HG02970 (cell line): ENCODE measurements at regions not wholly inside any gene's neighbourhood (a gene's known extent, or its start where the extent isn't known, plus 50 kb on each side); places are given as distances from the start of the nearest gene placed in this dataset.

Source experiments
- ATAC-seq: cut with Tn5 transposase; IDR thresholded peaks from one replicate; pipeline ENCODE4 v1.9.1; 2021; ENCODE audit warnings: mild to moderate bottlenecking, moderate library complexity, moderate number of reproducible peaks; ENCODE audit not compliant: unreplicated experiment, low FRiP score

DNA sequence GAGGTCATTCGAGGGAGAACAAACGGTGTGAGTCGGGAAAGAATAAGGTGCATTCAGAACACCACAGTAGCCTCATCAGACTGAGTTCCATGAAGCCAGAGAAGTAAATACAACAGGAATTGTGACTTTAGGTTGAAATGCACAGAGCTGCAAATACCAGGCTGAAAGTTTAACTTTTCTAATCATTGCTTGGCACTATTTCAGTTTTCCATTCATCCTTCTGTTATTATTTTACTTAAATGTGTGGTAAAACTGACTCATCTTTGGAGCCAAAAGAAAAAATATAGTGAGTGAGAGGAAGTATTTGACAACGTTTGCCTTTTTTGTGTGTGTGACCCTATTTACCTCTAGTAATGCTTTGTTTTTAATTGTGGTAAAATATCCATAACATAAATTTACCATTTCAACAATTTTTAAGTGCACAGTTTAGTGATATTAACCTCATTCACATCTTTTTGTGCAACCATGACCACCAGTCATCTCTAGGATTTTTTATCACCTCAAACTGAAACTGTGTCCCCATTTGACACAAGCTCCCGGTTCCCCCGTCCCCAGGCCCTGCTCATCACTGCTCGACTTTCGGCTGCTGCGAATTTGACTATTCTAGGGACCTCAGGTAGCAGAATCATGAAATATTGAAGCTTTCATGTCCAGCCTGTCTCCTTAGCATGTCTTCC lies 166.8 kb downstream of the HSD17B3 start:
- ATAC-seq, result no peak

DNA sequence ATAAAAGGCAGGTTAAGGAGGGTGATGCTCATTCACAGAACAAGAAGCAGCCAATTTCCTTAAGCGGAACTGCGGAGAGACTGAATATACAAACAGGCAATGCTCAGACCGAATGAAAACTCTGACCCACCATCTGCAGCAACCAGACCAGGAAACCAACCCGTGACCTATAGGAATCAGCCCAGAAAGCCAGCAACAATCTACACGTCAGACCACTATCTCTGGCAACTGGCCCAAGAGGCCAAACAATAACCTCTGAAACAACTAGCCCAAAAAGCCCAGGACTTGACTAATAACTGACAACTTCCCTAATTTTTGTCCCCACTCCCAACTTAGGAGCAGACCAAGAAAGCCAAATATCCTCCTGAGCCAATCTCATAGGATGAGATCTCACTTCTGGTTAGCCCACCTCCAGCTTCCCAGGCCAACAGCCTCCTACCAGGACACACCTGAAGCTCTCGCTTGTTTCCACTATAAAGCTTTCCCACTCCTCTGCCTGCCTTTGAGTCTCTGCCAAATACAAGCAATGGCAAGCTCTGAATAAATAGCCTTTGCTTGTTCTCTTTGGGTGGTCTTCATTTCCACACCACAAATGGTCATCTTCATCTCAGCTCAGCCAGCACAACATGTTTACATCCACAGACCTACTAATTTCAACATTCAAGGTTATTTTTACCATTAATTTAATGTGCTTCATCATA lies 168.5 kb downstream of the HSD17B3 start:
- ATAC-seq, result no peak

DNA sequence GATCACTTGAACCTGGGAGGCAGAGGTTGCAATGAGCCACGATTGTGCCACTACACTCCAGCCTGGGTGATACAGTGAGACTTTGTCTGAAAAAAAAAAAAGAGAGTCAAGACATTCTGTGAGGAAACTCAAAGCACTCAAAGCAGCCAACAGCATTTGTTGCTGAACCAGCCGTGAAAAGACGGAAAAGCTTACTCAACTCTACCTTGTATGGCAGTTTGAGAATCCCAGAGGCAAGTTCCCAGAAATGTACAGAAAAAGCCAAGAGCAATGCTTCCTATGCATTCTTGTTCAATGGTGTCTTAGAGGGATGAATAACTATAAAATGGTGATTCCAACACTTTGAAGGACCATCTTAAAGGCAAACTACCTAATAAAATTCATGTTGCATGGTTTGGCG lies 170.2 kb downstream of the HSD17B3 start:
- no peak for ATAC-seq

DNA sequence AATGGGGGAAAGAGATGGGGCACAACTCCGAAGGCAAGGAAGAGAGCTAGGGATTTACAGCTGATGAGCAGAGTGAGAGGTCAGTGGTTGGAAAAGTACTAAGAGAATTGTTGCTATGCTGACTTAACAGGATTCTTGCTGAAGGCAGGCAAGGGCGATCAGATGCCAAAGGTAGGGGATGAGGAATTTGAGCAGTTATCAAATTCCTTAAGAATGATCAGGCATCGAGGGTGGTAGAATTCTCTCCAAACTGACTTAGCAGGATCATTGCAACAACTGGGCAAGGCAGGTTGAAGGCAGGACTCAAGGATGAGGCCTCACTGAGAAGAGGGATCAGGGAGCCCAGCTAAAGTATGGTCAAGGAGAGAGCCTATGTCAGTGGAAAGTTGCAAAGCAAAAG lies 171.0 kb downstream of the HSD17B3 start:
- ATAC-seq, result no peak

DNA sequence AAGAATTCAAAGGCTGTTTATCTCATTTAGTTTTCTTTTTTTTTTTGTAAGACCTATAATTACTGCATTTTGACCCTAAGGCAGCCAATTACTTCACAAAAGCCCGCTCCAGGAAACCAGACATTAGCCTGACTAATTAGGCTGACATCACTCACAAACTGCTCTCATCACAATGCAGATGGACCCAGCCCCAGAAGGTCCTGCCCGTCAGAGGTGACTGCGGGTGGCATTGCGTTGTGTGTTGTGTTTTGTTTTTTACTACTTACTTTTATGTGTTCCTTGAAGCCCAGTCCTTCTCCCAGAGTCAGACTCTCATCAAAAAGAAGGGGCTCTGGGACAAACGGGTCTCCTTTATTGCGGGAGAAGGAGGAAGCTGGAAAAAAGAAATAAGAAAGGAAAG lies 172.2 kb downstream of the HSD17B3 start:
- no peak for ATAC-seq

DNA sequence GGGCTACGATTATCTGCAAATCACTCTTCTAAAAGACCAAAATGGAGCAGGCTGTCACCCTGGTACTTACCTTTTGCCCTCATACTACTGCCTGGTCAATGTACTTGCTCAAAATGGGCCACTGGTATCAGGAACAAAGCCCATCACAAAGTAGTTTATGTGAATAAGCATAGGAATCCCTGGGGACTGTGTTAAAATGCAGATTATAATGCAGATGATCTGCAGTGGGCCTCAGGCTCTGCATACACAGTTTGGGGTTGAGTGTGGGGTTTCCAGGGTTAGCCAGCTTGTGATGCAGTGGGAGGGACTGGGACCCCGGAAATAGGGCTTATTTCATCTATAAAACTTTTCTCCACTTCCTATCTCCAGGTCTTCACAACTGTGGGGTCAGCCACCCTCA lies 173.1 kb downstream of the HSD17B3 start:
- ATAC-seq, result no peak

DNA sequence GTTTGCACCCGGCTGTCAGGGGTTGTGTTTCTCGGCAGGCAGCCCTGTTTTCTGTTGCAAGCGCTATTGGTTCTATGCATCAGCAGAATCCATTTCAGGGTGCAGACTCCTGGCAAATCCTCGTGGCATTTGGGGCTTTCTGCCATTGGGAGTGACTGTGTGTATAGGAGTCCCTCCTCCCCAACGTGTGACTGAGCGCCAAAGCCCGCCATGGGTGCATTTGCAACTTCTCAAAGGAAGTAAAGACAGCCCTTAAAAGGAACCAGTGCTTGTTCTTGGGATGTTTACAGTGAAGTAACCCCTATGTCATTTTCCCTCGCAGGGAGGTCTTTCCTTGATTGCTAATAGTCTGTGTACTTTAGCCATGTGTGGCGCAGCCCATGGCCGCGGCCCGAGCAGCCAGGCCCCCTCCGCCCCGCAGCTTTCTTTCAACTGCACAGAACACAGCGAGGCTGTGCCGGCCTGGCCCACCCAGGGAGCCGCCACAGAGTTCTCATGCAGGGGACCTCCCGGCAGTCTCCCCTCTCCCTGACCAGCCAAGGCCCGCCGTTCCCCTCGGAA lies 175.6 kb downstream of the HSD17B3 start:
- no peak for ATAC-seq

DNA sequence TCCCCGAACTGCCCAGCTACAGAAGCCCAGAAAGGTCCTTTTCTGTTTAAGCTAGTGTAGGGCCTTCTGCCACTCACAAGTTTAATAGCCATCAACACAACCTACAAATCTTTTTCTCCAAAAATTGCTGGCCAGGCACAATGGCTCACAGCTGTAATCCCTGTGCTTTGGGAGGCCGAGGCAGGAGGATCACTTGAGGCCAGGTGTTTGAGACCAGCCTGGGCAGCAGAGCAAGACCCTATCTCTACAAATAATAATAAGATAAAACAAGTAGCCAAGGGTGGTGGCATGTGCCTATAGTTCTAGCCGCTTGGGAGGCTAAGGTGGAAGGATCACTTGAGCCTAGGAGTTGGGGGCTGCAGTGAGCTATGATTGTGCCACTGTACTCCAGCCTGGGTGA lies 176.4 kb downstream of the HSD17B3 start:
- no peak for ATAC-seq

DNA sequence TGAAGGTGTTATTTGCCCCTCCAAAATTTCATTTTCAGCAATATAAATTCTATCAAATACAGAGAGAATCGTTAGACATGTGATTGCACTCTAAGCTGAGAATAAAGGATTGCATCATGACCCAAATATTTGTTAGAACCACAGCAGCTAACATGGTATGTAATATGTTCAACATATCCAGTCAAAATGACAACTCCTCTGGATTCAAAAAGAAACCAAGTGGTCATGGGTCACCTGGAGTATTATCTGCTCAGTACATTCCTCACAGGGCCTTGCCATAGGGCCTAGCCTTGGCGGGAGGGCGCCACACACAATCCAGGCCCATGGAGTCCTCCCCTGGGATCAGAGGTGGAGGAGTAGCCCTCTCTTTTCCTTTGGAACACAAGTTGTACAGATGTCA lies 179.2 kb downstream of the HSD17B3 start:
- ATAC-seq, result no peak

DNA sequence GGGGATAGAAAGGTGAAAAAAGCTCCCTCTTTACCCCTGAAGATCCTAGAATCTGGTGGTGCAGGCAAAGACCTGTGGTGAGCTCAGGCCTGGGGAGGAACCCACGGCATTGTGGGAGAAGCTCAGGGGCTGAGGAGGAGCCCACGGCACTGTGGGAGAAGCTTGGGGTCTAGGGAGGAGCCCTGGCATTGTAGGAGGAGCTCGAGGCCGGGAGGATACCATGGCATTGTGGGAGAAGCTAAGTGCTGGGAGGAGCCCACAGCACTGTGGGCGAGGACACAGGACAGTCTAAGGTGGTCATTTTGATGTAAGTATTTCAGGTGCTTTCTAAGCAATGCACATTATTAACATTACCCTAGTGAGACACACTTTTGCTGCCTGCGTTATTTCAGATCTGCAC lies 179.7 kb downstream of the HSD17B3 start:
- no peak for ATAC-seq

DNA sequence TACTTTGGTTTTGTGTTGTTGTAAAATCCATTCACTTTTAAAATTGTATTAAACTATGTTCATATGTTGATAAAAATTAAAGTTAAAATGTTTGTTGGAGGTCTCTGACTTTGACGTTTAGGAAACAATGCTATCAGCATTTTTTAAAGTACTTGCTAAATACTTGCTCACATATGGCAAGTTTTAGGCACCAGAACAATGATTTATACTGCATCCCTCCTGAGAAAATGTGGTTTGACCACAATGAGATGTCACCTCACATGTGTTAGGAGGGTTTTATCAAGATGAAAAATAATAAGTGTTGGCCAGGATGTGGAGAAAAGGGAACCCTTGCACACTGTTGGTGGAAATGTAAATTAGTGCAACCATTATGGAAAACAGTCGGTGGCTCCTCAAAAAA lies 180.8 kb downstream of the HSD17B3 start:
- no peak for ATAC-seq

DNA sequence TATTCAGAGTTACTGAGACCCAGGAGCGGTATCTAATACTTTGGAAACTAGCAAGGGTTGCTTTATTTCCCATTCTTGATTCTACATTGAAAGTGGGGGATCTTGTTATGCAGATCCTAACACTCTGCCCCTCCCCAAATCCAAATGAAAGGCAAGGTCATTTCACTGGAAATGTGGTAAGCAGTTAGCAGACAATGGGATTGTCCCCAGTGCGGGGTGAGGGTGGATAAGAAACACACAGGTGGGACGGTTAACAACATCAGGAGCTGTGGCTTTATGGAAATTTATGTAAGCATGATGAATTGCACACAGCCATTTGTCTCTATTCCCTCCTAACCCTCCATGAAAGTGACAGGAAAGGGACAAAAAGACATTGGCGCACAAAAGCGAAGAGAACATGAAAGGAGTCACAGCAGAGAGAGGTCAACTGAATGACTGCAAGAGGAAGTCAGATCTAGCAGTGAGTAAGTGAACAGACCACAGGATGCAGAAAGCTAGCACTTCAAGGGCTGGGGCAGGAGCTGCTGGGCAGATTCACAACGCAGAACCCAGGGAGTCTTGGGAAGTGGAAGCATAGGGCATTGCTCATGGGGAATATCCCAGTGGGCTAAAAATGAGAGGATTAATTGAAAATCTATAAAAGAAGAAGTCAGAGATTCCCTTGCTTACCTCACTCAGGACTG lies 184.4 kb downstream of the HSD17B3 start:
- ATAC-seq, result no peak

DNA sequence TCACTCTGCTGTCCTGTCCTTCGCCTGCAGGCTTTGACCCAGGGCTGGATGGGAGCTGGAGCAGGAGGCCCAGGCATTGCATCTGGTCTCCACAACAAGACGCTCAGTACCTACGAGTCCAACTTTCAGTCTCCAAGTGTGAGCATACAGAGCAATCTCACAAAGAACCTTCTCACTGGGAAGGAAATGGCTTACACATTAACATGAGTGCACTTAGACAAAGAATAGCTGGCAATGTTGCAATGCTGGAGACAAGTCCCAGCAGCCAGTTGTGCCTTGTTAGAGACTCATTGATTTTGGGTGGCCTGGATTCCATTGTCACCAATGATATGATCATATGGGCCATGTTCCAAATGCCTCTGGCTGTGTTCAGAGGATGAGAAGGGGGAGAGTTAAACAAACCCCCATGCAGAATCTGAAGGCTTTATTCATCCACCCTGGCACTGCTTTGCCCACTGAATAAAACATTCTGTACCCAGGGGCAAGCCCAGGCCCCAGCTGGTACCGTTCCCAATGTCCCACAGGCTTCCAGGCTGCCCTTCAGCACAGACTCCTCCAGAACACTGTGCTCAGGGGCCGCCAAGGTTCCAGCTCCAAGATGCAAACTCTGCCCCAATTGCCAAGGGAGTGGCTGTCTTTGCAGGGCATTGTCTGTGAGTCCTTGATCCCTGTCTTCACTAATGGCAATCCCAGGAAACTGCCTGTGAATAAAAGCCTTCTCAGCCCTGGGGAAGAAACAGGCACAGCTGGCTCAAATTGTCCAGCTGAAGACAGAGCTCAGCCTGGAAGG lies 185.5 kb downstream of the HSD17B3 start:
- ATAC-seq, result no peak

DNA sequence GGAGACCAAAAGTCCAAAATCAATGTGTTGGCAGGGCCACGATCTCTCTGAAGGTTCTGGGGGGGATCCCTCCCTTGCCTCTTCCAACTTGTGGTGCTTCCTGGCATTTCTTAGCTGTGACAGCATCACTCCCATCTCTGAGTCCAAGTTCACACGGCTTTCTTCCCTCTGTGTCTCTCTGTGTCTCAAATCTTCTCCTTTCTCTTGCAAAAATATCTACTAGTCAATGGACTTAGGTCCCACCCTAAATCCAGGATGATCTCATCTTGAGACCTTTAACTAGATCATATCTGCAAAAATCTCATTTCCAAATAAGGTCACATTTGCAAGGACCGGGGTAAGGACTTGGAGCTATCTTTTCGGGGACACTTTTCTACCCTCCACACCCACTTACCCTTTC lies 186.1 kb downstream of the HSD17B3 start:
- ATAC-seq, result no peak

DNA sequence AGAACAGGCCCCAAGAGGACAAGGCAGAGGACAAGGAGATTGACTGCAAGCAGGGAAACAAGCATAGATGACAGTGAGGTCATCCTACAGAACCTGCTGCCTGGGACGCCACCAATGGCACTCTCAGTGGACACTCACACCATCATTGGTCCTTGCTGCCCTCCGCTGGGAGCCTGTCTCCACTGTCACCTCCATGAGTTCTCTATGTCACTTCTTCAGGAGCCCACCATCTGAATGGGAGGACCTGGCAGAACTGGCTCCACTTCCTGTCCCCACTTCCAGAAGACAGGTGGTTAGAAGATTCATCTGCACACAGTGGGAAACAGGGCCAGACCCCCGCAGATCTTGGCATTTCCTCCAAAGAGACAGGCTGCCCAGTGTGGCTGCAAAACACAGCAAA lies 188.9 kb downstream of the HSD17B3 start:
- ATAC-seq, result no peak

DNA sequence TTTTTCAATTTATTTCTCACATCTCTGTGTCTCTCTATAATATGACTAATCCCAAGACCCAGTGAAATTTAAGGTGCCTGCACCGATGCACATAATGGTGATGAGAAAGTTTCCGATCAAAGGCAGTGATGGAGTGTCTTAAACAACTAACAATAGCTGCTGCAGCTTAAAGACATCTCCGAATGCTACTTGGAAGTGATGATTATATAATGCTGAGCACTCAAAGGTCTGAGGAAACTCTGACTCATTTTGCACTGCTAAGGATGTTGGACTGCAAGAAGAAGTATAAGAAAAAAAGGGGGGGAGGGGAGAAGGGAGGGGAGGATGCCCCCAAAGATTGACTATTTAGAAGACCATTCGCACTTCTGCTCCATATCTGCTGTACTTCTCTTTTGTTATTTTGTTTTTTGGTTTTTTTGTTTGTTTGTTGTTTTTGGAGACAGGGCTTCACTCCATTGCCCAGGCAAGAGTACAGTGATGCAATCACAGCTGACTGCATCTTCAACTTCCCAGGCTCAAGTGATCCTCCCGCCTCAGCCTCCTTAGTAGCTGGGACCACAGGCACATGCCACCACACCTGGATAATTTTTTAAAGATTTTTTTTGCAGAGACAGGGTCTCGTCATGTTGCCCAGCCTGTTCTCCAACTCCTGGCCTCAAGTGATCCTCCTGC lies 192.2 kb downstream of the HSD17B3 start:
- ATAC-seq, result no peak

DNA sequence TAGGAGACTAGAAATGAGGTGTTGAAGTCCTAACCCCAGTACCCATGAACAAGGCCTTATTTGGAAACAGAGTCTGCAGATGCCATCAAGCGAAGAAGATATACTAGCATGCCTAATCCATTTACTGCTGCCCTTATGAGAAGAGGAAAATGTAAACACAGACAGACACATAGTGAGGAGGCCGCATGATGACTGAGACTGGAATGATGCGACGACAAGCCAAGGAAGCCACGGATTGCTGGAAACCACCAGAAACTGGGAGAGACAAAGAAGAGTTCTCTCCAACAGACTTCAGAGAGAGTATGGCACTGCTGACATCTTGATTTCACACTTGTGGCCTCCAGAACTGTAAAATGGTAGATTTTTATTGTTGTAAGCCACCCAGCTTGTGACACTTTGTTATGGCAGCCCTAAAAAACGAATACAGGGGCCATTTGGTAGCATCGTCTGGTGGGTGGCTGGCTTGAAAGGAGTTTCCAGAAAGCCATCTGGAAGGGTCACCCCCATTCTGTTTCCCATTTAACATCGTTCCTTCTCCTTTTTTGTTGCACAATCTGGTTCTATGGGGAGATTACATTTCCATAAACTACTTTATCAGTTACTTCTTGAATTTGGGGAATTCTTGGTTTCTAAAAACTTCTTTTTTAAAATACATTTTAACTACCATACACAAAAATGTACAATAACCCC lies 193.1 kb downstream of the HSD17B3 start:
- no peak for ATAC-seq

DNA sequence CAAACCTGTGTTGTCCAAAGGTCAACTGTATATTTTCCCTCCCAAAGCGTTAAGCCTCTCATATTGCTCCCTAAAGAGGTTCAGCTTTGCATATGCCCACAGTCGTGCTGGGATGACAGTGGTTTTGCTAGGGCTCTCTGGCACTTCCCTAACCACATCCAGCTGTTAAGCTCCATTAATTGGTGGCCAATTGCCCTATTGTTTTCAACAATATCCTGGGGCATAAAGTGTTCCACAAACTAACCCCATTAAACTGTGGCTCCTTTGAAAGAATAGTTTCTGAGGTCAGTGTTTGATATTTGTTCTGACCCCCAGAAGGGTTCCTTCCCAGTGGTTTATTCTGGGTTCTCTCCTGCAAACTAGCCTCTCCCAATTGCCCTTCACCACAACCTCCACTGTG lies 194.5 kb downstream of the HSD17B3 start:
- ATAC-seq, result no peak

DNA sequence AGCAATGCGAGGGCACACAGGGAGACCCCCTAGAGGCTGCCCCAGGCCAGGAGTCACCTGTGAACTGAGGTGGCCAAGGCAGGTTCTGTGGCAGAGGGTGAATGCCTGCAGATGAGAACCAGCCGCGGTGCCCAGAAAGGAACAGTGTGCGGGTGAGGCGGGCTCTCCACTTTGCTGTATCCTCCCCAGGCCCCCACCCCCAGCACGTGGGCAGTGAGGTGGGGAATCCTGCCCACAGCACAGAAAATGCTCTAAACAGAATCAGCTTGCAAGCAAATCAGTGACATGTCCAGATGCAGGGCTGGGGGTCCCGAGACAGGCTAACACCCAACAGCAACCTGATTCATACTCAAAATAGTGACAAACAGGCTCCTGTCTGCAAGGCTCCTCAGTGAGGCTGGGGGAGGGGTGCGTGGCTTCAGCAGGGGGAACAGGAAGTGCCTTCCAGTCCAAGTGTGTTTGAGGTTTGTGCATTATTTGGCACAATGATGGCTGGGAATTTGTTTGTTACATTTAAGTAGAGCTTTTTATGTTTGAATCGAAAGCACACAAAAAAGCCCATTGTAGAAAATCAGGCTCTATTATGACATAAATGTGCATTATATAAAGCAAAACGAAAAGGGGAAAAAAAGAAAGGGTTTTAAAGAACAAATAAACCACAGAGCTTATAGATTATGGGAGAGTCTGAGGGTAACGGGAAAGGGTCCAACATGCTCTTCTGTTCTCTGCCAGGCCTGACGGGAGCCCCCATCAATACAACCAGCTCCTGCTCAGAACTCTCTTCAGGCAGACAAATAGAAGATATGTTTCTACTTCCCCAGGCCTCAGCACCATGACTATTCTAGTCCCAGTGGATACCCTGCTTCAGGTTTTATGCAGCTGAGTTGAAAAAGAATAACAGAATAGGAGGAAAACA lies 201.3 kb downstream of the HSD17B3 start:
- ATAC-seq, result no peak
